ENCODE measurements at regions not wholly inside any gene's neighbourhood (a gene's known extent, or its start where the extent isn't known, plus 50 kb on each side); places are given as distances from the start of the nearest gene placed in this dataset.

DNA sequence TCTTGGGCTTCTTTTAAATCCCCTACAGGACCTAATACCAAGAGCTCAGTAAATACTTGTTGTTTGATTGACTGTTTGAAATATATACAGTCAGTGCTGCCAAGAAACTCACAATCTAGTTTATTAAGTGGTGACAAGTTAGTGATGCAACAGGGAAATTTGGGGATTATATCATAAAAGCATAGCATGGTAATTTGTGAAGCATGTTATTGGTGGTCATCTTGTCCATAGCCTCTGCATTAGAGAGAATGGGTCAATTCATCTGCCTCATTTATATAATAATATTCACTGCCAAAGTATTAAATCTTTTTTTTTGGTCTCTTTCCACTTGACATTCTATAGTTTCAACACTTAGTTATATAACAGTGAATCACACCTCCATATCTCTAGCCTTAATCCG is 138.2 kb upstream of the SPAG17 start:
- no peak overlapping the region for H3K9ac ChIP-seq (ENCODE audit: low read depth, low read length)
- H3K4me2 ChIP-seq (ENCODE audit: insufficient read depth, low read length) = no peak overlapping the region
- no peaks in the 10 kb centered on the region for H3K36me3 ChIP-seq (ENCODE audit: insufficient read depth, low read length)
- no peaks in the 10 kb centered on the region for H3K9me3 ChIP-seq (ENCODE audit: insufficient read depth, low read length, severe bottlenecking)
- ATAC-seq (ENCODE audit: insufficient read depth, low read depth) (no peak), DNase-seq (no peak)
- no peaks in the 10 kb centered on the region for H3K27me3 ChIP-seq (ENCODE audit: insufficient read depth, low read length, poor library complexity)
- no peak overlapping the region for H3K4me3 ChIP-seq (ENCODE audit: low read depth in 1 of 2, low read length in 2 of 2)
- no peaks in the 10 kb centered on the region for H3K4me1 ChIP-seq (ENCODE audit: insufficient read depth, low read length)
- no peak overlapping the region for H3K27ac ChIP-seq (ENCODE audit: low read length)
- no peaks in the 10 kb centered on the region for H3K79me2 ChIP-seq (ENCODE audit: insufficient read depth, low read length)
- TF ChIP-seq CTCF (IDR thresholded peaks at IDR 0.05; ENCODE audit: borderline replicate concordance, extremely low read depth, low read length, poor library complexity, severe bottlenecking) (no peak), EZH2 (IDR thresholded peaks at IDR 0.05; ENCODE audit: borderline replicate concordance, low read depth, low read length, severe bottlenecking) (no peak)
- H4K20me1 ChIP-seq (ENCODE audit: insufficient read depth, low read length) = no peaks in the 10 kb centered on the region
- no peak overlapping the region for H2AFZ ChIP-seq (ENCODE audit: low read depth, low read length)

DNA sequence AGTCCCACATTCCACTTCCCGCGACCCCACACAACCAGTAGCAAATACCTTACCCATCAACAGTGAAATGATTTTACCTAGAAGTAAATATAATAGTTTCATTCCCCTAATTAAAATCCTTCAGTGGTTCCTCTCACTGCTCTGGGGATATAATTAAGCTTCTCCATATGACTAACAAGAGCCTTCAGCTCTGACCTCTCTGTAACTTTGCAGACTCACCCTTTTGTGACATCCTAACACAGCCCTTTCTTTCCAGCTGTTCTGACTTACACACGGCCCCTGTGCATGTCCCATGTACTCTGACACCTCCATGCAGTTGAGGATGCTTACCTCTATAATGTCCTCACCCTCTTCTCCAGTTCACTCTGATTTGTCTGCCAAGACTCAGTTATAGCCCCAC is 137.3 kb upstream of the SPAG17 start:
- Histone ChIP-seq H3K4me3 (ENCODE audit: low read depth in 1 of 2, low read length in 2 of 2) (no peak overlapping the region), H3K36me3 (ENCODE audit: insufficient read depth, low read length) (no peaks in the 10 kb centered on the region), H4K20me1 (ENCODE audit: insufficient read depth, low read length) (no peaks in the 10 kb centered on the region), H3K9me3 (ENCODE audit: insufficient read depth, low read length, severe bottlenecking) (no peaks in the 10 kb centered on the region), H3K27ac (ENCODE audit: low read length) (no peak overlapping the region), H2AFZ (ENCODE audit: low read depth, low read length) (no peak overlapping the region), H3K4me1 (ENCODE audit: insufficient read depth, low read length) (no peaks in the 10 kb centered on the region), H3K4me2 (ENCODE audit: insufficient read depth, low read length) (no peak overlapping the region), H3K79me2 (ENCODE audit: insufficient read depth, low read length) (no peaks in the 10 kb centered on the region), H3K27me3 (ENCODE audit: insufficient read depth, low read length, poor library complexity) (no peaks in the 10 kb centered on the region), H3K9ac (ENCODE audit: low read depth, low read length) (no peak overlapping the region)
- no peak for DNase-seq
- no peak for TF ChIP-seq CTCF (IDR thresholded peaks at IDR 0.05; ENCODE audit: borderline replicate concordance, extremely low read depth, low read length, poor library complexity, severe bottlenecking)
- no peak for TF ChIP-seq EZH2 (IDR thresholded peaks at IDR 0.05; ENCODE audit: borderline replicate concordance, low read depth, low read length, severe bottlenecking)
- ATAC-seq (ENCODE audit: insufficient read depth, low read depth) = no peak

DNA sequence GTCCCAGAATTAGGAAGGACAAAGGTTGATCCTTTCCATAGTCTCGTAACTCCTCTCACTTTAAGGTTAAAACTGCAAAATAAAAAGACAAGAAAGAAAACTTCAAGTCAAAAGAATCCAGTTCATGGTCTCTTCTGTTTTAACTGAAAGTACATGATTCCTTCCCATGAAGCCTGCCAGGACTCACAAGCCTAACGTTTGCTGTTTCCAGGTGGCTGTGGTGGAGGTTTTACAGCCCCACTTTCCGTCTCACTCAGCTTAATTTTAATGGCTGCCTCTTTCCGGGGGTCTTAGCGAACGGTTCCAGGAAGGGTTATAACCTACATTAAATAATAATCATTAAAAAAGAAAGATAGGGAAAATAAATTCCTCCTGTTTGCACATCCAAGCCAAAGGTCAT is 136.8 kb upstream of the SPAG17 start:
- Histone ChIP-seq H3K4me1 (ENCODE audit: insufficient read depth, low read length) (no peaks in the 10 kb centered on the region), H3K27me3 (ENCODE audit: insufficient read depth, low read length, poor library complexity) (no peaks in the 10 kb centered on the region), H3K9me3 (ENCODE audit: insufficient read depth, low read length, severe bottlenecking) (no peaks in the 10 kb centered on the region), H2AFZ (ENCODE audit: low read depth, low read length) (no peak overlapping the region), H3K9ac (ENCODE audit: low read depth, low read length) (no peak overlapping the region), H3K4me3 (ENCODE audit: low read depth in 1 of 2, low read length in 2 of 2) (no peak overlapping the region), H3K79me2 (ENCODE audit: insufficient read depth, low read length) (no peaks in the 10 kb centered on the region), H4K20me1 (ENCODE audit: insufficient read depth, low read length) (no peaks in the 10 kb centered on the region), H3K27ac (ENCODE audit: low read length) (no peak overlapping the region), H3K36me3 (ENCODE audit: insufficient read depth, low read length) (no peaks in the 10 kb centered on the region), H3K4me2 (ENCODE audit: insufficient read depth, low read length) (no peak overlapping the region)
- TF ChIP-seq EZH2 (IDR thresholded peaks at IDR 0.05; ENCODE audit: borderline replicate concordance, low read depth, low read length, severe bottlenecking) = no peak
- TF ChIP-seq CTCF (IDR thresholded peaks at IDR 0.05; ENCODE audit: borderline replicate concordance, extremely low read depth, low read length, poor library complexity, severe bottlenecking) = no peak
- DNase-seq (no peak), ATAC-seq (ENCODE audit: insufficient read depth, low read depth) (no peak)

Measured in DND-41 (cell line).